Activated B cell treated with CpG ODN at 0.5 μM for 24 hours (primary cell): ENCODE measurements at regions not wholly inside any gene's neighbourhood (a gene's known extent, or its start where the extent isn't known, plus 50 kb on each side); places are given as distances from the start of the nearest gene placed in this dataset.

Source experiments
- ATAC-seq: fragments of 200-7000 bp; cut with Tn5 transposase; one replicate; pipeline ENCODE4 v1.10.0; 2021; ENCODE audit warnings: low read depth, mild to moderate bottlenecking, moderate library complexity
- CTCF ChIA-PET: fragments of 350-600 bp; sonication (Branson Sonifier 250); formaldehyde crosslinking; loops from one replicate; lab custom pipeline; 2021; ENCODE audit warnings: antibody characterized with exemption; lab: Charles Lee
- POLR2A ChIA-PET: fragments of 350-600 bp; sonication (Branson Sonifier 250); formaldehyde crosslinking; loops from one replicate; lab custom pipeline; 2021; ENCODE audit warnings: antibody characterized with exemption; lab: Charles Lee
- DNase-seq: peaks from one replicate; pipeline ENCODE4 v3.0.0; 2022
- H3K27ac Mint-ChIP-seq: one replicate; pipeline ENCODE4 v1.8.0; 2020; ENCODE audit warnings: mixed read lengths
- H3K27me3 Mint-ChIP-seq: one replicate; pipeline ENCODE4 v1.8.0; 2021; ENCODE audit warnings: mixed read lengths
- H3K36me3 Mint-ChIP-seq: one replicate; pipeline ENCODE4 v1.8.0; 2021; ENCODE audit warnings: low read depth, mixed read lengths
- H3K4me1 Mint-ChIP-seq: one replicate; pipeline ENCODE4 v1.8.0; 2021; ENCODE audit warnings: mixed read lengths
- H3K4me3 Mint-ChIP-seq: one replicate; pipeline ENCODE4 v1.8.0; 2020; ENCODE audit warnings: mild to moderate bottlenecking, mixed read lengths
- H3K9me3 Mint-ChIP-seq: one replicate; pipeline ENCODE4 v1.8.0; 2020; ENCODE audit warnings: mixed read lengths
- intact Hi-C: fragments of 100-400 bp; cut with micrococcal nuclease; formaldehyde crosslinking; loops from one replicate; pipeline ENCODE4 v1.15.1; 2024
- TF ChIP-seq, protein P1 (sequence below): fragments of 200-600 bp; IDR thresholded peaks from one replicate; pipeline ENCODE4 v1.8.0; 2022; ENCODE audit warnings: antibody characterized with exemption, mild to moderate bottlenecking

DNA sequence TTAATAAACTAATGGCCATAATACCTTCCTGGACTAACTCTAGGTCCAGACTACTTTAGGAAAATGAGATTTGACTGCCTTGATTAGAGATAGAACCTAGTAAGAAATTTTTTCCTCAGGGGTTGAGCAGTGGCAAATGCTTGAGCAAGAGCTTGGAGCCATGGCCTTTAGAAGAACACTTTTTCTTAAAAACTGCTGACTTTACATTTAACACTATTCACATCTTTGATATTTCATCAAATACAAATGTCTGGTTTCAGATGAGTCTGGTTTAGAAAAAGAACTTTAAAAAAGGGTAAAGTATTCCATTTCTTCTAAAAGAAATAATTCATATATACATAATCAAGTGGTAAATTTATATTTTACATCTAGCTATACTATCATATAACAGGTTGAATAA lies 680.9 kb upstream of the PITX2 start:
- Mint-ChIP-seq H3K36me3 (no peaks in the 10 kb centered on the region), H3K27me3 (no peaks in the 10 kb centered on the region), H3K9me3 (peaks cover 4% of the 10 kb centered on the region), H3K4me1 (no peaks in the 10 kb centered on the region), H3K4me3 (no peak overlapping the region), H3K27ac (no peak overlapping the region)
- no peak for ATAC-seq
- TF ChIP-seq, protein P1, sequence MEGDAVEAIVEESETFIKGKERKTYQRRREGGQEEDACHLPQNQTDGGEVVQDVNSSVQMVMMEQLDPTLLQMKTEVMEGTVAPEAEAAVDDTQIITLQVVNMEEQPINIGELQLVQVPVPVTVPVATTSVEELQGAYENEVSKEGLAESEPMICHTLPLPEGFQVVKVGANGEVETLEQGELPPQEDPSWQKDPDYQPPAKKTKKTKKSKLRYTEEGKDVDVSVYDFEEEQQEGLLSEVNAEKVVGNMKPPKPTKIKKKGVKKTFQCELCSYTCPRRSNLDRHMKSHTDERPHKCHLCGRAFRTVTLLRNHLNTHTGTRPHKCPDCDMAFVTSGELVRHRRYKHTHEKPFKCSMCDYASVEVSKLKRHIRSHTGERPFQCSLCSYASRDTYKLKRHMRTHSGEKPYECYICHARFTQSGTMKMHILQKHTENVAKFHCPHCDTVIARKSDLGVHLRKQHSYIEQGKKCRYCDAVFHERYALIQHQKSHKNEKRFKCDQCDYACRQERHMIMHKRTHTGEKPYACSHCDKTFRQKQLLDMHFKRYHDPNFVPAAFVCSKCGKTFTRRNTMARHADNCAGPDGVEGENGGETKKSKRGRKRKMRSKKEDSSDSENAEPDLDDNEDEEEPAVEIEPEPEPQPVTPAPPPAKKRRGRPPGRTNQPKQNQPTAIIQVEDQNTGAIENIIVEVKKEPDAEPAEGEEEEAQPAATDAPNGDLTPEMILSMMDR, result no peak
- POLR2A ChIA-PET, result no interaction called here
- CTCF ChIA-PET, result no interaction called here
- intact Hi-C loops, result no loop called here
- DNase-seq, result no peak

DNA sequence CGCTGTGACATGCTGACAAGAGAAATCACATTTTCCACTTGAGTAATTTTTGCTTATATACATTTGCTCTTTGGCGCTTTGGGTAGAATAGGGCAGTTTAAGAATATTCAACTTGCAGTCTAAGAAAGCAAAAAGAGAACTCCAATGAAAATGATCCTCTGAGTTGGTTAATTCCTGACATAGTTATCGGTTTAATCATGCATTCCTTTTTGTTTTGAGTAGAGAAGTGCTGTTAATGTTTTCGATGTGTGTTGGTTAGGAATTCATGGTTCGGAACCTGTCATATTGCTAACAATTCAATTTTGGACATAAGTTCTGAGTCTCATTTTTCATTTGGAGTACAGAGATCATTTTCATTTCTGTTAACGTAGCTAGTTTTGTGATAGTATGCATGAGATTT lies 700.6 kb upstream of the PITX2 start:
- ATAC-seq, result no peak
- Mint-ChIP-seq H3K4me1 (no peaks in the 10 kb centered on the region), H3K9me3 (no peaks in the 10 kb centered on the region), H3K27ac (no peak overlapping the region), H3K4me3 (no peak overlapping the region), H3K27me3 (no peaks in the 10 kb centered on the region), H3K36me3 (no peaks in the 10 kb centered on the region)
- DNase-seq, result no peak
- TF ChIP-seq, protein P1, result no peak
- POLR2A ChIA-PET, result no interaction called here
- intact Hi-C loops, result no loop called here
- CTCF ChIA-PET, result no interaction called here

DNA sequence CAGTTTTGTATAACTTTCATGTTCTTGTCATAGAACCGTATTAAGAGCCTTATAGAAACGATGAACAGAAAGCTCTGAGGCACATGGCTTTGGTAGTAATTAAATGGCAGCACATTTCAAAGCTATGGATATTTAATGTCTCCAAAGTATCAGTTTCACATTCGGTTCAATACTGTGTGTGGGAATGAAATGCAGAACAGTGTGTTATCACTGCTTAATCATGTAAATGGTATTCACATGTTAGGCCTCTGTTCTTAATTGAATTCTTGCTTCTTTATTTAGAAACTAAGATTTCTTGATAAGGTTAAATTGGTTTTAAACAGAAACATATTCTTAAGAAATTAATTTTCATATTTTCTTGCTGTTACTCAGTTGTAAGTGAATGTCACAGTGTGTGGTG lies 701.0 kb upstream of the PITX2 start:
- ATAC-seq (no peak), DNase-seq (no peak)
- H3K4me3 Mint-ChIP-seq, result no peak overlapping the region
- ChIA-PET CTCF (no interaction called here), POLR2A (no interaction called here)
- no peak overlapping the region for H3K27ac Mint-ChIP-seq
- no peaks in the 10 kb centered on the region for H3K4me1 Mint-ChIP-seq
- H3K36me3 Mint-ChIP-seq, result no peaks in the 10 kb centered on the region
- intact Hi-C loops, result no loop called here
- no peaks in the 10 kb centered on the region for H3K9me3 Mint-ChIP-seq
- H3K27me3 Mint-ChIP-seq, result no peaks in the 10 kb centered on the region
- TF ChIP-seq, protein P1, result no peak

DNA sequence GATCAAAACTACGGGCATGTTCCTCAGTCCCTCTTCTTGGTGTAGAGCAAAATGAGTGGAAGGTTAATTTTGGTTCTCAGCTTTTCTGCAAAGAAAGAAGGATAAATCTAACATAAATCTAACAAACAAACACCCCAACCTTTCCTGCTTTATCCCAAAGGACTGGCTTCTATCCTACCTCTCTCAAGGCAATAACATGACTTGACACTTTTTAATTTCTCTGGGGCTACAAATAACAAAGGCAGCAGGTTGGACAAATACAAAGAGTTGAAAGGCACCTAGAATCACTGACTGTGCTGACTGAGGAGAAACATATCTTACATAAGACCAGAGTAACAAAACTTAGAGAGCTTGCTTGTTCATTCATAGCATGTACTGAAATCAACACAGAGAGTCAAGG lies 703.6 kb upstream of the PITX2 start:
- ChIA-PET POLR2A (no interaction called here), CTCF (no interaction called here)
- Mint-ChIP-seq H3K27me3 (no peaks in the 10 kb centered on the region), H3K36me3 (no peaks in the 10 kb centered on the region), H3K9me3 (no peaks in the 10 kb centered on the region), H3K27ac (no peak overlapping the region), H3K4me1 (no peaks in the 10 kb centered on the region), H3K4me3 (no peak overlapping the region)
- TF ChIP-seq, protein P1, result no peak
- intact Hi-C loops, result no loop called here
- DNase-seq (no peak), ATAC-seq (no peak)

DNA sequence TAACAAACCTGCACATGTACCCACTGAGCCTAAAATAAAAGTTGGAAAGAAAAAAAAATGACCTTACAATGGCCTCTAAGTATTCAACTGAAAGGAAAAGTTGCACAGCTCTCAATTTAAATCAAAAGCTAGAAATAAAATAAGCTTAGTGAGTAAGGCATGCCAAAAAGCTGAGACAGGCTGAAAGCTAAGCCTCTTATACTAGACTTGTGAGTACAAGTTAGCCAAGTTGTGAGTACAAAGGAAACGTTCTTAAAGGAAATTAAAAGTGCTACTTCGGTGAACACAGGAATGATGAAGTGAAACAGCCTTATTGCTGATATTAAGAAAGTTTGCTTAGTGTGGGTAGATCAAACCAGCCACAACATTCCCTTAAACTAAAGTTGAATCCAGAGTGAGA lies 707.9 kb upstream of the PITX2 start:
- Mint-ChIP-seq H3K27ac (no peak overlapping the region), H3K9me3 (no peaks in the 10 kb centered on the region), H3K27me3 (no peaks in the 10 kb centered on the region), H3K36me3 (no peaks in the 10 kb centered on the region), H3K4me1 (no peaks in the 10 kb centered on the region), H3K4me3 (no peak overlapping the region)
- intact Hi-C loops, result no loop called here
- TF ChIP-seq, protein P1, result no peak
- ChIA-PET CTCF (no interaction called here), POLR2A (no interaction called here)
- ATAC-seq (no peak), DNase-seq (no peak)
